IPS-15b (cell line): ENCODE measurements at regions not wholly inside any gene's neighbourhood (a gene's known extent, or its start where the extent isn't known, plus 50 kb on each side); places are given as distances from the start of the nearest gene placed in this dataset.
"Not testable (repeated sequence)": the region's sequence is repeated elsewhere in the genome, so short reads cannot be mapped to it uniquely, and the experiment has no call there.

ENCODE experiments used
- H3K27me3 ChIP-seq: one replicate; pipeline ENCODE4 v1.6.1; 2013; ENCODE audit warnings: low read length; ENCODE audit not compliant: control insufficient read depth, insufficient read depth
- H3K36me3 ChIP-seq: one replicate; pipeline ENCODE4 v1.6.1; 2013; ENCODE audit warnings: low read length; ENCODE audit not compliant: control insufficient read depth, insufficient read depth
- H3K4me1 ChIP-seq: one replicate; pipeline ENCODE4 v1.6.1; 2013; ENCODE audit warnings: mild to moderate bottlenecking, low read length; ENCODE audit not compliant: control insufficient read depth, insufficient read depth
- H3K4me3 ChIP-seq: one replicate; pipeline ENCODE4 v1.5.1; 2013; ENCODE audit warnings: low read depth, low read length
- H3K9ac ChIP-seq: one replicate; pipeline ENCODE4 v1.6.1; 2013; ENCODE audit warnings: low read depth, mild to moderate bottlenecking, low read length
- H3K9me3 ChIP-seq: one replicate; pipeline ENCODE4 v1.6.1; 2013; ENCODE audit warnings: mild to moderate bottlenecking, low read length; ENCODE audit not compliant: control insufficient read depth, insufficient read depth

- Histone ChIP-seq H3K9me3 (no peaks in the 10 kb centered on the region), H3K27me3 (no peaks in the 10 kb centered on the region), H3K36me3 (no peaks in the 10 kb centered on the region), H3K4me1 (no peaks in the 10 kb centered on the region), H3K4me3 (no peak overlapping the region), H3K9ac (no peak overlapping the region)
These were observed 1509.2 kb upstream of the SEL1L start for GRCh38 chr14:83042858-83043257.

- H3K4me1 ChIP-seq: no peaks in the 10 kb centered on the region
- no peak overlapping the region for H3K9ac ChIP-seq
- no peaks in the 10 kb centered on the region for H3K36me3 ChIP-seq
- H3K9me3 ChIP-seq: no peaks in the 10 kb centered on the region
- H3K27me3 ChIP-seq: no peaks in the 10 kb centered on the region
- no peak overlapping the region for H3K4me3 ChIP-seq
These were observed 1510.3 kb upstream of the SEL1L start for GRCh38 chr14:83044001-83044400.

GRCh38 chr14:83047059-83047830 is 1513.6 kb upstream of the SEL1L start:
- Histone ChIP-seq H3K4me3 (no peak overlapping the region), H3K9ac (no peak overlapping the region), H3K4me1 (no peaks in the 10 kb centered on the region), H3K36me3 (no peaks in the 10 kb centered on the region), H3K9me3 (no peaks in the 10 kb centered on the region), H3K27me3 (no peaks in the 10 kb centered on the region)

GRCh38 chr14:83053022-83053710 is 1519.5 kb upstream of the SEL1L start:
- H3K27me3 ChIP-seq: no peaks in the 10 kb centered on the region
- H3K9ac ChIP-seq: no peak overlapping the region
- no peaks in the 10 kb centered on the region for H3K4me1 ChIP-seq
- no peaks in the 10 kb centered on the region for H3K9me3 ChIP-seq
- H3K36me3 ChIP-seq: no peaks in the 10 kb centered on the region
- no peak overlapping the region for H3K4me3 ChIP-seq

GRCh38 chr14:83058068-83058467 is 1524.4 kb upstream of the SEL1L start:
- no peaks in the 10 kb centered on the region for H3K36me3 ChIP-seq
- H3K4me1 ChIP-seq: no peaks in the 10 kb centered on the region
- H3K9me3 ChIP-seq: no peaks in the 10 kb centered on the region
- no peaks in the 10 kb centered on the region for H3K27me3 ChIP-seq
- no peak overlapping the region for H3K9ac ChIP-seq
- no peak overlapping the region for H3K4me3 ChIP-seq

GRCh38 chr14:83071888-83072501 is 1538.3 kb upstream of the SEL1L start:
- Histone ChIP-seq H3K4me1 (no peaks in the 10 kb centered on the region), H3K36me3 (no peaks in the 10 kb centered on the region), H3K9ac (no peak overlapping the region), H3K9me3 (no peaks in the 10 kb centered on the region), H3K4me3 (no peak overlapping the region), H3K27me3 (no peaks in the 10 kb centered on the region)

GRCh38 chr14:83085136-83085535 is 1551.5 kb upstream of the SEL1L start:
- Histone ChIP-seq H3K4me3 (no peak overlapping the region), H3K9ac (no peak overlapping the region), H3K36me3 (no peaks in the 10 kb centered on the region), H3K27me3 (no peaks in the 10 kb centered on the region), H3K9me3 (no peaks in the 10 kb centered on the region), H3K4me1 (peaks cover 3% of the 10 kb centered on the region)

GRCh38 chr14:83085725-83086124 is 1552.1 kb upstream of the SEL1L start:
- H3K4me1 ChIP-seq: peaks cover 3% of the 10 kb centered on the region
- no peaks in the 10 kb centered on the region for H3K27me3 ChIP-seq
- H3K9ac ChIP-seq: no peak overlapping the region
- H3K9me3 ChIP-seq: no peaks in the 10 kb centered on the region
- H3K4me3 ChIP-seq: no peak overlapping the region
- no peaks in the 10 kb centered on the region for H3K36me3 ChIP-seq

- H3K9ac ChIP-seq, H3K27me3 ChIP-seq, H3K36me3 ChIP-seq, H3K4me3 ChIP-seq, H3K9me3 ChIP-seq, H3K4me1 ChIP-seq: not testable (repeated sequence)
These were observed 1558.6 kb upstream of the SEL1L start for GRCh38 chr14:83091991-83092956.

- no peak overlapping the region for H3K4me3 ChIP-seq
- H3K4me1 ChIP-seq: no peaks in the 10 kb centered on the region
- no peaks in the 10 kb centered on the region for H3K27me3 ChIP-seq
- H3K36me3 ChIP-seq: no peaks in the 10 kb centered on the region
- no peaks in the 10 kb centered on the region for H3K9me3 ChIP-seq
- H3K9ac ChIP-seq: no peak overlapping the region
These were observed 1562.4 kb upstream of the SEL1L start for GRCh38 chr14:83096092-83096491.

GRCh38 chr14:83101846-83102245 is 1568.2 kb upstream of the SEL1L start:
- Histone ChIP-seq H3K4me1 (no peaks in the 10 kb centered on the region), H3K9me3 (no peaks in the 10 kb centered on the region), H3K9ac (no peak overlapping the region), H3K27me3 (no peaks in the 10 kb centered on the region), H3K4me3 (no peak overlapping the region), H3K36me3 (no peaks in the 10 kb centered on the region)
